GM12892 (cell line): ENCODE measurements at regions not wholly inside any gene's neighbourhood (a gene's known extent, or its start where the extent isn't known, plus 50 kb on each side); places are given as distances from the start of the nearest gene placed in this dataset.

ENCODE experiments used
- POLR2A ChIP-seq: IDR thresholded peaks from 2 replicates; pipeline ENCODE4 v1.6.1; 2011; ENCODE audit warnings: low read depth, low read length, control low read depth
- POLR2AphosphoS5 ChIP-seq: IDR thresholded peaks from 2 replicates; pipeline ENCODE4 v1.6.1; 2011; ENCODE audit warnings: low read depth, low read length, control low read depth
- TAF1 ChIP-seq: IDR thresholded peaks from 2 replicates; pipeline ENCODE4 v1.6.1; 2011; ENCODE audit warnings: low read depth, mild to moderate bottlenecking, control low read depth, low read length, borderline replicate concordance

DNA sequence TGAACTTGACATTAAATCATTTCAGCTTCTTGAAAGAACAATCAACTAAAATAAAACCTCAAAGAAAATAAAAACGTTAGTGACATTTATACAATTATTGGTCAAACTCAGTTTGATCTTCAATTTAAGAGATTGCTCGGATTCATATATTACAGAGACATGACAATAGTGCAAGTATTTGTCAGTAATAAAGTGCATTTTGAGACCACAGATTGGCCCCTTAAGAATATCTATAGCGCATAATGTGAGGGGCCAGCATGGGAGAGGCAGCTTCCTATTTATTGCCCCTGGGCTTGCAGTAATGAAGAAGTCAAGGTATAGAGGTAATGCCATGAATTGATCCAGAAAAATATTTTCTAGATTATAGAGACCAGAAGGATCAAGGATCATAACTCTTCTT, 552.3 kb downstream of the VRK1 start:
- TF ChIP-seq POLR2AphosphoS5, result no peak
- TF ChIP-seq TAF1, result no peak
- no peak for TF ChIP-seq POLR2A
